Breast epithelium (tissue), 4 donors: ENCODE measurements at regions not wholly inside any gene's neighbourhood (a gene's known extent, or its start where the extent isn't known, plus 50 kb on each side); places are given as distances from the start of the nearest gene placed in this dataset.

Experiments
- DNase-seq, 2 donors: peaks; one replicate each; pipeline ENCODE4 v3.0.0-alpha.2; 2019; ENCODE audit warnings: low spot score in 2 of 2
- H3K27ac ChIP-seq, 2 donors: fragments of 200-600 bp; sonication (generic) in 1 of 2; one replicate each; pipeline ENCODE4 v1.5.1; 2016 to 2019; ENCODE audit warnings: mild to moderate bottlenecking in 1 of 2
- H3K27me3 ChIP-seq, 2 donors: fragments of 200-600 bp; sonication (generic) in 1 of 2; one replicate each; pipeline versions ENCODE4 v1.5.1 to v1.6.0; 2017 to 2019; ENCODE audit warnings: control low read depth in 1 of 2, mild to moderate bottlenecking in 1 of 2
- H3K36me3 ChIP-seq: fragments of 200-600 bp; one replicate; pipeline ENCODE4 v1.5.1; 2019
- H3K4me1 ChIP-seq, 2 donors: fragments of 200-600 bp; sonication (generic); one replicate each; pipeline ENCODE4 v1.5.1; 2016 to 2019; ENCODE audit warnings: control low read depth in 1 of 2
- H3K4me3 ChIP-seq, 3 donors: fragments of 200-600 bp; sonication (generic); 1 replicate in 2 of 3; 2 replicates in 1 of 3; pipeline ENCODE4 v1.5.1; 2016 to 2019; ENCODE audit warnings: mild to moderate bottlenecking in 3 of 3, moderate library complexity in 2 of 3
- H3K9me3 ChIP-seq, 2 donors: fragments of 200-600 bp; sonication (generic) in 1 of 2; one replicate each; pipeline ENCODE4 v1.5.1; 2016 to 2019; ENCODE audit warnings: control low read depth in 1 of 2
- POLR2A ChIP-seq: fragments of 450-650 bp; IDR thresholded peaks from one replicate; pipeline ENCODE4 v1.6.1; 2016; ENCODE audit warnings: antibody characterized with exemption, mild to moderate bottlenecking, moderate library complexity
- POLR2AphosphoS5 ChIP-seq, 3 donors: sonication (generic); formaldehyde crosslinking; IDR thresholded peaks; one replicate each; pipeline ENCODE4 v1.6.1; 2017; ENCODE audit warnings: antibody characterized with exemption in 3 of 3
- intact Hi-C: fragments of 100-400 bp; cut with DNase I; formaldehyde crosslinking; loops from one replicate; pipeline ENCODE4 v1.15.1; 2023; ENCODE audit warnings: low total_unique reads
- TF ChIP-seq, protein P1 (sequence below), 3 donors: fragments of 450-650 bp; IDR thresholded peaks; one replicate each; pipeline ENCODE4 v1.5.1; 2016 to 2017; ENCODE audit warnings: antibody characterized with exemption in 3 of 3, mild to moderate bottlenecking in 3 of 3, moderate library complexity in 3 of 3

- Histone ChIP-seq H3K27me3 (no peaks in the 10 kb centered on the region), H3K4me1 (no peaks in the 10 kb centered on the region), H3K27ac (no peak overlapping the region), H3K4me3 (no peak overlapping the region), H3K9me3 (no peaks in the 10 kb centered on the region), H3K36me3 (no peaks in the 10 kb centered on the region)
- no peak for DNase-seq
- TF ChIP-seq POLR2A, result no peak
- TF ChIP-seq, protein P1, sequence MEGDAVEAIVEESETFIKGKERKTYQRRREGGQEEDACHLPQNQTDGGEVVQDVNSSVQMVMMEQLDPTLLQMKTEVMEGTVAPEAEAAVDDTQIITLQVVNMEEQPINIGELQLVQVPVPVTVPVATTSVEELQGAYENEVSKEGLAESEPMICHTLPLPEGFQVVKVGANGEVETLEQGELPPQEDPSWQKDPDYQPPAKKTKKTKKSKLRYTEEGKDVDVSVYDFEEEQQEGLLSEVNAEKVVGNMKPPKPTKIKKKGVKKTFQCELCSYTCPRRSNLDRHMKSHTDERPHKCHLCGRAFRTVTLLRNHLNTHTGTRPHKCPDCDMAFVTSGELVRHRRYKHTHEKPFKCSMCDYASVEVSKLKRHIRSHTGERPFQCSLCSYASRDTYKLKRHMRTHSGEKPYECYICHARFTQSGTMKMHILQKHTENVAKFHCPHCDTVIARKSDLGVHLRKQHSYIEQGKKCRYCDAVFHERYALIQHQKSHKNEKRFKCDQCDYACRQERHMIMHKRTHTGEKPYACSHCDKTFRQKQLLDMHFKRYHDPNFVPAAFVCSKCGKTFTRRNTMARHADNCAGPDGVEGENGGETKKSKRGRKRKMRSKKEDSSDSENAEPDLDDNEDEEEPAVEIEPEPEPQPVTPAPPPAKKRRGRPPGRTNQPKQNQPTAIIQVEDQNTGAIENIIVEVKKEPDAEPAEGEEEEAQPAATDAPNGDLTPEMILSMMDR (IDR thresholded peaks at IDR 0.05), result no peak
- TF ChIP-seq POLR2AphosphoS5 (IDR thresholded peaks at IDR 0.05), result no peak
- intact Hi-C loops, result loop anchor here (5.0 kb wide), 1 partner anchor 274 kb away; no protein-coding TSS in a partner anchor
Observed at GRCh38 chr16:79980650-79981521, 380.3 kb upstream of the MAF start.

- TF ChIP-seq, protein P1 (IDR thresholded peaks at IDR 0.05), result no peak
- no peak for TF ChIP-seq POLR2AphosphoS5 (IDR thresholded peaks at IDR 0.05)
- TF ChIP-seq POLR2A, result no peak
- H3K9me3 ChIP-seq, result no peaks in the 10 kb centered on the region
- H3K27me3 ChIP-seq, result no peaks in the 10 kb centered on the region
- H3K4me1 ChIP-seq, result no peaks in the 10 kb centered on the region
- no peaks in the 10 kb centered on the region for H3K36me3 ChIP-seq
- intact Hi-C loops, result no loop called here
- no peak overlapping the region for H3K4me3 ChIP-seq
- no peak for DNase-seq
- no peak overlapping the region for H3K27ac ChIP-seq
Observed at GRCh38 chr16:79977940-79978836, 377.7 kb upstream of the MAF start.

GRCh38 chr16:79973320-79973719, 372.8 kb upstream of the MAF start:
- no peak for DNase-seq
- Histone ChIP-seq H3K9me3 (no peaks in the 10 kb centered on the region), H3K4me3 (no peak overlapping the region), H3K27ac (no peak overlapping the region), H3K27me3 (no peaks in the 10 kb centered on the region), H3K4me1 (no peaks in the 10 kb centered on the region), H3K36me3 (no peaks in the 10 kb centered on the region)
- TF ChIP-seq POLR2A, result no peak
- TF ChIP-seq, protein P1 (IDR thresholded peaks at IDR 0.05), result no peak
- no peak for TF ChIP-seq POLR2AphosphoS5 (IDR thresholded peaks at IDR 0.05)
- intact Hi-C loops, result no loop called here

GRCh38 chr16:79972053-79972704, 371.6 kb upstream of the MAF start:
- H3K9me3 ChIP-seq, result no peaks in the 10 kb centered on the region
- no peak for TF ChIP-seq POLR2A
- TF ChIP-seq, protein P1 (IDR thresholded peaks at IDR 0.05), result no peak
- TF ChIP-seq POLR2AphosphoS5 (IDR thresholded peaks at IDR 0.05), result no peak
- no peaks in the 10 kb centered on the region for H3K36me3 ChIP-seq
- no peak overlapping the region for H3K4me3 ChIP-seq
- no peak overlapping the region for H3K27ac ChIP-seq
- intact Hi-C loops, result no loop called here
- no peaks in the 10 kb centered on the region for H3K27me3 ChIP-seq
- H3K4me1 ChIP-seq, result no peaks in the 10 kb centered on the region
- DNase-seq, result no peak
